ENCODE measurements at regions not wholly inside any gene's neighbourhood (a gene's known extent, or its start where the extent isn't known, plus 50 kb on each side); places are given as distances from the start of the nearest gene placed in this dataset.

DNA sequence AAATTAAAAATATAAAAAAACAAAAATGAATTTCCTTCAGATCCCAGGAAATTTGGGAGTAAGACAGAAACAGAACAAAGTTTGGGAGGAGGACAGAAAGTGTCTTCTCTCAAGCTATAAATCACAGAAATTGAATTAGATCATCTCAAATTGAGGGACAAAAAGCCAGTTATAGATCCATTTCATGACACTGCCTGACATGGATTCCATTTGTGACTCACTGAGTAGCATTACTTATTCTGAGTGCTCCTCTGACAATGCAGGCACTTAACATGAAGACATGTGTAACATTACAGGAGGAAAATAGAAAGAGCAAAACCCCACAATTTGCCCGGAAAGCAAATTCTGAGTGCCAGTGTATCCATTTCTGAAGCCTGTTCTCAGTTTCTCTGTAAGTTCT lies 63.9 kb upstream of the CREB1 start:
- TF ChIP-seq YY1 (IDR thresholded peaks at IDR 0.05; ENCODE audit: insufficient read depth, insufficient read length) (no peak), SUZ12 (IDR thresholded peaks at IDR 0.05; ENCODE audit: extremely low read depth, insufficient read depth, insufficient read length) (no peak), ZNF274 (IDR thresholded peaks at IDR 0.05; ENCODE audit: low read depth, low read length) (no peak)
- Histone ChIP-seq H3K4me1 (ENCODE audit: insufficient read depth, insufficient read length) (no peaks in the 10 kb centered on the region), H3K4me3 (ENCODE audit: insufficient read length, low read depth) (no peak overlapping the region), H3K36me3 (ENCODE audit: insufficient read depth, insufficient read length, low read length) (no peaks in the 10 kb centered on the region), H3K9ac (ENCODE audit: insufficient read length, low read depth) (no peak overlapping the region), H3K9me3 (ENCODE audit: insufficient read depth, low read length) (no peaks in the 10 kb centered on the region), H3K27me3 (ENCODE audit: insufficient read depth, insufficient read length) (no peaks in the 10 kb centered on the region)
- no peak for DNase-seq (ENCODE audit: low read depth, low spot score)

DNA sequence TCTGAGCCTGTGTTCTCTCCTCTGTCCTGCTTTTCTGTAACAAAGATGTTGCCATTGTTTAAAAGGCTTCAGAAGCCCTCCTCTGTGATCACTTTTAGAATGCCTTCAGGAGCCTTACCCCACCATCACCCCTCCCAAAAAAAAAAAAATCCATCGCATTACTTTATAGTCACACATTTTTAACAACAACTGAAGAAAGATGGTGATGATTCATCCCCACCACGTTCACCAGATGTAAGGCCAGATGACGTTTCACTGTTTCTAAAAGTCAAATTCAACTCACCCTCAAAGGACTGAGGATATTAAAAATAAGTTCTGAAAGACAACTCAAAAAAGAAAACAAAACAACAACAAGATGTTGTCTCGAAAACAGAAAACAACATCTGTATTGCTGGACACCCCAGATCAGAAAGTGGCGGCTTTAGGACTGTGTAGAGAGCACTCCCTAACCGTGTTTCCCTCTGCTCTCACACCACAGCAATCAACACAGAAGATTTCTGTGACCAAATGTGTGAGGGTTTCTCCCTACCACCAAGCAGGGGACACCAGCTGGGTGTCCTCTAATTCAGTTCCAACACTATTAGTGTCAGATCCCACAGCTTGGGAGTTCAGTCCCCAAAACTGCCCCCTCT lies 61.9 kb upstream of the CREB1 start:
- H3K27me3 ChIP-seq (ENCODE audit: insufficient read depth, insufficient read length) = no peaks in the 10 kb centered on the region
- TF ChIP-seq YY1 (IDR thresholded peaks at IDR 0.05; ENCODE audit: insufficient read depth, insufficient read length) (no peak), ZNF274 (IDR thresholded peaks at IDR 0.05; ENCODE audit: low read depth, low read length) (no peak), SUZ12 (IDR thresholded peaks at IDR 0.05; ENCODE audit: extremely low read depth, insufficient read depth, insufficient read length) (no peak)
- H3K36me3 ChIP-seq (ENCODE audit: insufficient read depth, insufficient read length, low read length) = no peaks in the 10 kb centered on the region
- no peak overlapping the region for H3K9ac ChIP-seq (ENCODE audit: insufficient read length, low read depth)
- H3K9me3 ChIP-seq (ENCODE audit: insufficient read depth, low read length) = no peaks in the 10 kb centered on the region
- no peak for DNase-seq (ENCODE audit: low read depth, low spot score)
- no peaks in the 10 kb centered on the region for H3K4me1 ChIP-seq (ENCODE audit: insufficient read depth, insufficient read length)
- no peak overlapping the region for H3K4me3 ChIP-seq (ENCODE audit: insufficient read length, low read depth)

DNA sequence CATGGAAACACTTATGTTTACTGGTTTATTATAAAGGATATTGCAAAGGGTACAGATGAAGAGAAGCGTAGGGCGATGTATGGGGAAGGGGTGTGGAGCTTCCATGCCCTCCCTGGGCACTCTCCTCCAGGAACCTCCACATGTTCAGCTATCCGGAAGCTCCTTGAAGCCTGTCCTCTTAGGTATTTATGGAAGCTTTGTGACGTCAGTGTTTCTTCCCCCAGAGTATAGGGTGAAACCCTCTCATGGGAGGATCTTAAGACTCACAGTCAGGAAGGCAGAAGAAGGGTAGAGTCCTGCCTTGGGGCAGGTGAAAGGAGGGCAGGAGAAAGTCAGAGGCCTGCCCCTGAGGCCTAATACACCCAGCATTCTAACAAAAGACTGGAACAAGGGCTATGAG lies 61.3 kb upstream of the CREB1 start:
- Histone ChIP-seq H3K36me3 (ENCODE audit: insufficient read depth, insufficient read length, low read length) (no peaks in the 10 kb centered on the region), H3K27me3 (ENCODE audit: insufficient read depth, insufficient read length) (no peaks in the 10 kb centered on the region), H3K4me1 (ENCODE audit: insufficient read depth, insufficient read length) (no peaks in the 10 kb centered on the region), H3K9me3 (ENCODE audit: insufficient read depth, low read length) (no peaks in the 10 kb centered on the region), H3K9ac (ENCODE audit: insufficient read length, low read depth) (no peak overlapping the region), H3K4me3 (ENCODE audit: insufficient read length, low read depth) (no peak overlapping the region)
- TF ChIP-seq ZNF274 (IDR thresholded peaks at IDR 0.05; ENCODE audit: low read depth, low read length) (no peak), SUZ12 (IDR thresholded peaks at IDR 0.05; ENCODE audit: extremely low read depth, insufficient read depth, insufficient read length) (no peak), YY1 (IDR thresholded peaks at IDR 0.05; ENCODE audit: insufficient read depth, insufficient read length) (no peak)
- no peak for DNase-seq (ENCODE audit: low read depth, low spot score)

DNA sequence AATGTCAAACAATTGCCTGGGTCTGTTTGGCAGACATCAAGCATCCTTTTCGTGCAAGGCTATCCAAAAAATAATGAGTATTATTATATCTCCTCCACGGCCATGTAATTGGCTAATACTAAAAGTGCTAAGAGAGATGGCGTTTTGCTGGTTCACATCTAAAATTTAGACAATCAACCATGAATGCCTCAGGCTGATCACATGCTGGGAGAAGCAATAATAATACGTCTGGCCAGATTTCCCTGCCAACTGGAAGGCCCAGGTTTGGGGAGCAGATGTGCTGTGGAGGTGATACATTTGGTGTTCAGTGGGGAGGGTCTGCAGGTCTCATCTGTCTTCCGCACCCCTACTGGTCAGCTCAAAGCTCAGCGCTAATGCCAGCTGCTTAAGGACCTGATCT lies 60.3 kb upstream of the CREB1 start:
- Histone ChIP-seq H3K4me3 (ENCODE audit: insufficient read length, low read depth) (no peak overlapping the region), H3K9me3 (ENCODE audit: insufficient read depth, low read length) (no peaks in the 10 kb centered on the region), H3K27me3 (ENCODE audit: insufficient read depth, insufficient read length) (no peaks in the 10 kb centered on the region), H3K36me3 (ENCODE audit: insufficient read depth, insufficient read length, low read length) (no peaks in the 10 kb centered on the region), H3K4me1 (ENCODE audit: insufficient read depth, insufficient read length) (no peaks in the 10 kb centered on the region), H3K9ac (ENCODE audit: insufficient read length, low read depth) (no peak overlapping the region)
- no peak for TF ChIP-seq ZNF274 (IDR thresholded peaks at IDR 0.05; ENCODE audit: low read depth, low read length)
- TF ChIP-seq SUZ12 (IDR thresholded peaks at IDR 0.05; ENCODE audit: extremely low read depth, insufficient read depth, insufficient read length) = no peak
- no peak for TF ChIP-seq YY1 (IDR thresholded peaks at IDR 0.05; ENCODE audit: insufficient read depth, insufficient read length)
- no peak for DNase-seq (ENCODE audit: low read depth, low spot score)

DNA sequence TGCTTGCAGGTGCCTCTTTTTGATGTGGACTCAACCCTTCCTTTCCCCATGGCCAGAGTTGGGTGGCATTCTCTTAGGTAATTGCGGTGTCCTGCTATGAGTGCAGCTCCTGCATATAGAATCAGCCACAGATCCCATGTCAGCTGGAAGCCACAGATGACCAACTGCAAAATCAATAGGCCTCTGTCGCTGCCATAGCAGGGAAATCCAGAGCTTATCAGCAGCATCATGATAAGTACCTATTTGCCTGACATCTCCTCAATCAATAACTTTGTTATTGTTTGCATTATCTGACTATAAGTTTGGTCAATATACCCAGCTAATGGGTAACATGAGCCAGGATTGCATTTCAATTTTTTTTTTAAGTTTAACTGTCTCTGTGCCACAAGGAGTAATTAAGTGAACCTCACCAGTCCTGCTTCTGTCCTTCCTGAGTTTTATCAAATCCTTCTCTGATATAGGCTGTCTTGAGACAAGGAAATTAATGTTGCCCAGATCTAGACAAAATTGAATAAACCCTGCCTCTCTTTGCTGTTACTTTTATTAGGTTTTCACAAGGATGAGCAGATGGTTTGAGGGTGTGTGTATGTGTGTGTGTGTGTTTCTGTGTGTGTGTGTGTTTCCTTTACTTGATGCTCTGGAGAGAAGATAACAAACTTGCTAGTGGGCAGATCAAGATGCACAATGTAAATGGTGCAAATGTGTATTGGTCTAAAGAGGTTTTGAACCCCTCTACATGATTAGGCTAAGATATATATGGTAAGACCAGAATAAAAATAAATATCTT lies 59.6 kb upstream of the CREB1 start:
- Histone ChIP-seq H3K36me3 (ENCODE audit: insufficient read depth, insufficient read length, low read length) (no peaks in the 10 kb centered on the region), H3K27me3 (ENCODE audit: insufficient read depth, insufficient read length) (no peaks in the 10 kb centered on the region), H3K4me3 (ENCODE audit: insufficient read length, low read depth) (no peak overlapping the region), H3K4me1 (ENCODE audit: insufficient read depth, insufficient read length) (no peaks in the 10 kb centered on the region), H3K9ac (ENCODE audit: insufficient read length, low read depth) (no peak overlapping the region), H3K9me3 (ENCODE audit: insufficient read depth, low read length) (no peaks in the 10 kb centered on the region)
- no peak for DNase-seq (ENCODE audit: low read depth, low spot score)
- no peak for TF ChIP-seq YY1 (IDR thresholded peaks at IDR 0.05; ENCODE audit: insufficient read depth, insufficient read length)

DNA sequence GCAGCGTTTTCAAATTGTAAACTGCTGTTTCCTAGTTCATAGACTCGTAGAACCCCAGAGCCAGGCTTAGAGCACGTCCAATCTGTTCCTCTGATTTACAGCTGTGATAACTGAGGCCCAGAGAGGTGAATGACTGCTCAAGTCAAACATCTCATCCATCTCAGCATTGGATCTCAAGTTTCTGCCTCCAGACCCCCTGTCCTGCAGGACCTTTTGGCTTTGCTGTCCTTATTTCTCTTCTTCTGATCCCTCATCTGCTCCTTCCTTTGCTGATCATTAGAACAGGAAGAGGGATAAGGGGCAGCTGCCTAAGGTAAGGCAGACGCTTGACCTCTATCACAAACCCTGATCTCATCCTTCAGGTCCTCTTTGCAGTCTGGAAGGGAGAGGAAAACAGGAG lies 58.5 kb upstream of the CREB1 start:
- no peak overlapping the region for H3K9ac ChIP-seq (ENCODE audit: insufficient read length, low read depth)
- H3K27me3 ChIP-seq (ENCODE audit: insufficient read depth, insufficient read length) = no peaks in the 10 kb centered on the region
- no peak for DNase-seq (ENCODE audit: low read depth, low spot score)

DNA sequence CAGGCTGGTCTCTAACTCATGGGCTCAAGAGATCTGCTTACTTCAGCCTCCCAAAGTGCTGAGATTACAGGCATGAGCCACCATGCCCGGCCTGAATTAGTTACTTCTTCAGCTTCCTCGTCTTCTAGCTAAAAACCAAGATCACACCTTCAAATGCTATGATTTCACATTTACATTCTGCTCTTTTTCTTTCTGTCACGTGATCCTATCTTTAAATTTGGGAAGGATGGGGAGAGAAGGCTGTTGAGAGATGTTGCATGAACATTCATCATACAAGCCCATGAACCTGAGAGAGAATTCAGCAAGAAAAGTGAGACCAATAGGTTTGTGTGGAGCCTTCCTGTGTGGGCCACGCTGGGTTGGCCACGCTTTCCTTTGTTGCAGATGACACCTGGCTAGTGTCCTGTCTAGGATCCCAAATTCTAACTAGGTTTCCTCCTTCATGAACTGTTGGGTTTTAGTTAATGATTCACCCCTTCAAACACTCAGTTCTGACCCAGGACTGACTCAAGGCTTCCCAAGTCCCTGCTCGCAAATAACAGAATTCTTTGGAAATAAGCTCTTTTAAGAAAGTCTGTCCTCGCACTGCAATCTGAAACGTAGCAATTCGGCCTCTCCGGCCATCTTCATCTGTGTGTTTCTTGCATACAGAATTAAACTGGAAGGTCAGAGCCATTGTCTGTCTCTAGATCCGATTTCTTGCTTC lies 57.3 kb upstream of the CREB1 start:
- DNase-seq (ENCODE audit: low read depth, low spot score) = no peak
- Histone ChIP-seq H3K27me3 (ENCODE audit: insufficient read depth, insufficient read length) (no peaks in the 10 kb centered on the region), H3K9me3 (ENCODE audit: insufficient read depth, low read length) (no peaks in the 10 kb centered on the region), H3K9ac (ENCODE audit: insufficient read length, low read depth) (no peak overlapping the region), H3K4me1 (ENCODE audit: insufficient read depth, insufficient read length) (no peaks in the 10 kb centered on the region), H3K4me3 (ENCODE audit: insufficient read length, low read depth) (no peak overlapping the region), H3K36me3 (ENCODE audit: insufficient read depth, insufficient read length, low read length) (no peaks in the 10 kb centered on the region)
- TF ChIP-seq SUZ12 (IDR thresholded peaks at IDR 0.05; ENCODE audit: extremely low read depth, insufficient read depth, insufficient read length) (no peak), YY1 (IDR thresholded peaks at IDR 0.05; ENCODE audit: insufficient read depth, insufficient read length) (no peak), ZNF274 (IDR thresholded peaks at IDR 0.05; ENCODE audit: low read depth, low read length) (no peak)

More for the DNA sequence above, 58.5 kb upstream of the CREB1 start:
- TF ChIP-seq YY1 (IDR thresholded peaks at IDR 0.05; ENCODE audit: insufficient read depth, insufficient read length) = no peak
- no peak for TF ChIP-seq SUZ12 (IDR thresholded peaks at IDR 0.05; ENCODE audit: extremely low read depth, insufficient read depth, insufficient read length)
- TF ChIP-seq ZNF274 (IDR thresholded peaks at IDR 0.05; ENCODE audit: low read depth, low read length) = no peak
- H3K36me3 ChIP-seq (ENCODE audit: insufficient read depth, insufficient read length, low read length) = no peaks in the 10 kb centered on the region
- H3K9me3 ChIP-seq (ENCODE audit: insufficient read depth, low read length) = no peaks in the 10 kb centered on the region
- no peaks in the 10 kb centered on the region for H3K4me1 ChIP-seq (ENCODE audit: insufficient read depth, insufficient read length)
- no peak overlapping the region for H3K4me3 ChIP-seq (ENCODE audit: insufficient read length, low read depth)

Data from NT2/D1 (cell line).